HG03039 (cell line): ENCODE measurements at regions not wholly inside any gene's neighbourhood (a gene's known extent, or its start where the extent isn't known, plus 50 kb on each side); places are given as distances from the start of the nearest gene placed in this dataset.

ENCODE experiments used
- ATAC-seq: cut with Tn5 transposase; IDR thresholded peaks from one replicate; pipeline ENCODE4 v1.9.1; 2021; ENCODE audit warnings: mild to moderate bottlenecking, moderate library complexity; ENCODE audit not compliant: unreplicated experiment

- no peak for ATAC-seq
Measured at GRCh38 chr13:40318366-40318765, 348.1 kb downstream of the FOXO1 start.

GRCh38 chr13:40319699-40320579, 346.5 kb downstream of the FOXO1 start:
- ATAC-seq = no peak

GRCh38 chr13:40328091-40328490, 338.4 kb downstream of the FOXO1 start:
- ATAC-seq = no peak

- ATAC-seq = no peak
Measured at GRCh38 chr13:40329781-40330485, 336.5 kb downstream of the FOXO1 start.

- ATAC-seq = no peak
Measured at GRCh38 chr13:40330950-40331349, 335.5 kb downstream of the FOXO1 start.

GRCh38 chr13:40331802-40332201, 334.6 kb downstream of the FOXO1 start:
- no peak for ATAC-seq

- no peak for ATAC-seq
Measured at GRCh38 chr13:40333226-40333625, 333.2 kb downstream of the FOXO1 start.

- ATAC-seq = no peak
Measured at GRCh38 chr13:40334031-40334430, 332.4 kb downstream of the FOXO1 start.

GRCh38 chr13:40334616-40335015, 331.8 kb downstream of the FOXO1 start:
- no peak for ATAC-seq

GRCh38 chr13:40336228-40337221, 329.9 kb downstream of the FOXO1 start:
- no peak for ATAC-seq

- ATAC-seq = no peak
Measured at GRCh38 chr13:40337651-40338050, 328.8 kb downstream of the FOXO1 start.

- no peak for ATAC-seq
Measured at GRCh38 chr13:40338217-40338616, 328.2 kb downstream of the FOXO1 start.

- ATAC-seq = no peak
Measured at GRCh38 chr13:40340368-40341095, 325.9 kb downstream of the FOXO1 start.

GRCh38 chr13:40341096-40341471, 325.4 kb downstream of the FOXO1 start:
- no peak for ATAC-seq

- no peak for ATAC-seq
Measured at GRCh38 chr13:40341501-40341900, 324.9 kb downstream of the FOXO1 start.

GRCh38 chr13:40342461-40342860, 324.0 kb downstream of the FOXO1 start:
- ATAC-seq = no peak

GRCh38 chr13:40342901-40343300, 323.5 kb downstream of the FOXO1 start:
- no peak for ATAC-seq

- ATAC-seq = no peak
Measured at GRCh38 chr13:40343550-40344269, 322.7 kb downstream of the FOXO1 start.

- ATAC-seq = peak; percentile 55
Measured at GRCh38 chr13:40344270-40345148, 321.9 kb downstream of the FOXO1 start.
